K562 (cell line): ENCODE measurements at regions not wholly inside any gene's neighbourhood (a gene's known extent, or its start where the extent isn't known, plus 50 kb on each side); places are given as distances from the start of the nearest gene placed in this dataset.

Experiments used
- ATF7 ChIP-seq: fragments of 450-650 bp; IDR thresholded peaks from 2 replicates; pipeline ENCODE4 v1.7.1; 2014; ENCODE audit warnings: mild to moderate bottlenecking, moderate library complexity
- C11orf30 ChIP-seq: fragments of 450-650 bp; IDR thresholded peaks from 2 replicates; pipeline ENCODE4 v1.6.1; 2016; ENCODE audit warnings: low read depth, mild to moderate bottlenecking
- CSDE1 ChIP-seq, 2 experiments: fragments of 450-650 bp; IDR thresholded peaks; 2 replicates each; pipeline ENCODE4 v1.6.1; 2016; ENCODE audit warnings: mild to moderate bottlenecking in 1 of 2
- ETV1 ChIP-seq: fragments of 450-650 bp; conservative IDR thresholded peaks from 2 replicates; pipeline ENCODE4 v1.6.1; 2016; ENCODE audit warnings: missing genetic modification characterization, control low read depth, low read depth, missing compliant biosample characterization
- JUNB ChIP-seq: fragments of 450-650 bp; formaldehyde crosslinking; conservative IDR thresholded peaks from 2 replicates; pipeline ENCODE4 v1.4.0; 2020; ENCODE audit warnings: mild to moderate bottlenecking
- KAT7 ChIP-seq: sonication (generic); formaldehyde crosslinking; IDR thresholded peaks from 2 replicates; pipeline ENCODE4 v1.8.0; 2022; ENCODE audit warnings: missing genetic modification reagents, mild to moderate bottlenecking, borderline replicate concordance
- NFRKB ChIP-seq: fragments of 450-650 bp; IDR thresholded peaks from 2 replicates; pipeline ENCODE4 v1.6.1; 2016; ENCODE audit warnings: low read depth
- POLR2AphosphoS5 ChIP-seq: IDR thresholded peaks from 2 replicates; pipeline ENCODE4 v1.6.1; 2011; ENCODE audit warnings: mild to moderate bottlenecking, low read depth, low read length, moderate library complexity; ENCODE audit not compliant: control insufficient read depth, insufficient read depth
- RBM34 ChIP-seq: fragments of 200-400 bp; formaldehyde crosslinking; IDR thresholded peaks from 2 replicates; pipeline ENCODE4 v1.6.1; 2018; ENCODE audit warnings: low read length, borderline replicate concordance; ENCODE audit not compliant: insufficient read depth
- SMAD2 ChIP-seq: fragments of 150-350 bp; IDR thresholded peaks from 2 replicates; pipeline ENCODE4 v1.6.1; 2014; ENCODE audit warnings: low read depth, mild to moderate bottlenecking, low read length
- TCFL5 ChIP-seq: fragments of 250-450 bp; sonication (Bioruptor Pico); conservative IDR thresholded peaks from 2 replicates; pipeline ENCODE4 v1.6.1; 2021; ENCODE audit warnings: mild to moderate bottlenecking, moderate library complexity, matching md5 sums
- ZBTB17 ChIP-seq: fragments of 450-650 bp; formaldehyde crosslinking; IDR thresholded peaks from 2 replicates; pipeline ENCODE4 v1.4.0; 2020; ENCODE audit warnings: mild to moderate bottlenecking
- ZFP36 ChIP-seq: fragments of 150-350 bp; IDR thresholded peaks from 2 replicates; pipeline ENCODE4 v1.6.1; 2018; ENCODE audit warnings: low read length, low read depth; ENCODE audit not compliant: partially characterized antibody
- ZKSCAN3 ChIP-seq: fragments of 250-450 bp; sonication (Bioruptor Pico); IDR thresholded peaks from 2 replicates; pipeline ENCODE4 v1.4.0; 2020
- ZNF184 ChIP-seq: sonication (generic); formaldehyde crosslinking; IDR thresholded peaks from 2 replicates; pipeline ENCODE4 v1.5.0; 2020; ENCODE audit warnings: missing genetic modification reagents
- ZNF197 ChIP-seq: fragments of 200-800 bp; sonication (Bioruptor generic); IDR thresholded peaks from 2 replicates; pipeline ENCODE4 v1.6.1; 2016; ENCODE audit warnings: low read depth, missing genetic modification characterization, missing compliant biosample characterization
- ZNF311 ChIP-seq: fragments of 250-450 bp; sonication (Bioruptor Pico); IDR thresholded peaks from 2 replicates; pipeline ENCODE4 v1.4.0; 2020; ENCODE audit warnings: mild to moderate bottlenecking, moderate library complexity
- ZNF384 ChIP-seq: IDR thresholded peaks from 2 replicates; pipeline ENCODE4 v1.6.1; 2012; ENCODE audit warnings: low read depth, low read length, improper control_type of control experiment
- ZNF41 ChIP-seq: fragments of 250-450 bp; sonication (Bioruptor Pico); conservative IDR thresholded peaks from 2 replicates; pipeline ENCODE4 v1.4.0; 2020; ENCODE audit warnings: mild to moderate bottlenecking
- ZNF75A ChIP-seq: fragments of 450-650 bp; formaldehyde crosslinking; IDR thresholded peaks from 2 replicates; pipeline ENCODE4 v1.4.0; 2020; ENCODE audit warnings: mild to moderate bottlenecking
- TF ChIP-seq, protein P1 (sequence below): fragments of 450-650 bp; IDR thresholded peaks from 2 replicates; pipeline ENCODE4 v1.6.1; 2018; ENCODE audit not compliant: partially characterized antibody
- TF ChIP-seq, protein P2 (sequence below), 2 experiments: fragments of 450-650 bp; IDR thresholded peaks; 2 replicates each; pipeline ENCODE4 v1.6.1; 2016
- TF ChIP-seq, protein P3 (sequence below): fragments of 250-450 bp; sonication (Bioruptor Pico); IDR thresholded peaks from 2 replicates; pipeline ENCODE4 v1.8.0; 2022; ENCODE audit warnings: inconsistent platforms, mild to moderate bottlenecking, moderate library complexity, borderline replicate concordance

DNA sequence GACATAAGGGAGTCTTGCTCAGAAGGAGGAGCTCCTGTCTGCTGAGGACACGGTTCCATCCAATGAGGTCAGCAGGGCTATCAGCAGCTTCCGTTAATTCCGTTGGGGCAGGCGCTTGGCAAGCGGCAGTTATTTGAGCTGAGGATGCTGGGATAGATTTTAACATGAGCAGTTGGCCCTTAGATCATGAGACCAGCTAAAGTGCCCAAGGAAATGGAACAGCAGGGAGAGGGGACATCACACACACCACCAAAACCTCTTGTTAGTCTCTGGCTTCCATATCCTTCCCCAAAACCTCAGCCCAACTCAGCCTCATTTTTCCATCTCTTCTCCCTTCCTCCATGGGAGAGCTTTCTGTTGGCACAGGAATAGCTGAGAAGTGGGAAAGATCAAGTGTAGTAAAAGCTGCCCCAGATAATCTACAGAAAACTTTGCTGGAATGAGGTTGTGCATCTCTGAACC is 138.7 kb upstream of the PZP start (continued):
- TF ChIP-seq SMAD2, result no peak
- no peak for TF ChIP-seq TCFL5
- TF ChIP-seq ETV1 (tag), result peak; percentile 55; the same call in 1 of the 2 replicates
- TF ChIP-seq ZNF197, result peak; percentile 65
- TF ChIP-seq ZKSCAN3 (CRISPR knock-in tag), result no peak
- no peak for TF ChIP-seq ZNF384
- TF ChIP-seq, protein P1, sequence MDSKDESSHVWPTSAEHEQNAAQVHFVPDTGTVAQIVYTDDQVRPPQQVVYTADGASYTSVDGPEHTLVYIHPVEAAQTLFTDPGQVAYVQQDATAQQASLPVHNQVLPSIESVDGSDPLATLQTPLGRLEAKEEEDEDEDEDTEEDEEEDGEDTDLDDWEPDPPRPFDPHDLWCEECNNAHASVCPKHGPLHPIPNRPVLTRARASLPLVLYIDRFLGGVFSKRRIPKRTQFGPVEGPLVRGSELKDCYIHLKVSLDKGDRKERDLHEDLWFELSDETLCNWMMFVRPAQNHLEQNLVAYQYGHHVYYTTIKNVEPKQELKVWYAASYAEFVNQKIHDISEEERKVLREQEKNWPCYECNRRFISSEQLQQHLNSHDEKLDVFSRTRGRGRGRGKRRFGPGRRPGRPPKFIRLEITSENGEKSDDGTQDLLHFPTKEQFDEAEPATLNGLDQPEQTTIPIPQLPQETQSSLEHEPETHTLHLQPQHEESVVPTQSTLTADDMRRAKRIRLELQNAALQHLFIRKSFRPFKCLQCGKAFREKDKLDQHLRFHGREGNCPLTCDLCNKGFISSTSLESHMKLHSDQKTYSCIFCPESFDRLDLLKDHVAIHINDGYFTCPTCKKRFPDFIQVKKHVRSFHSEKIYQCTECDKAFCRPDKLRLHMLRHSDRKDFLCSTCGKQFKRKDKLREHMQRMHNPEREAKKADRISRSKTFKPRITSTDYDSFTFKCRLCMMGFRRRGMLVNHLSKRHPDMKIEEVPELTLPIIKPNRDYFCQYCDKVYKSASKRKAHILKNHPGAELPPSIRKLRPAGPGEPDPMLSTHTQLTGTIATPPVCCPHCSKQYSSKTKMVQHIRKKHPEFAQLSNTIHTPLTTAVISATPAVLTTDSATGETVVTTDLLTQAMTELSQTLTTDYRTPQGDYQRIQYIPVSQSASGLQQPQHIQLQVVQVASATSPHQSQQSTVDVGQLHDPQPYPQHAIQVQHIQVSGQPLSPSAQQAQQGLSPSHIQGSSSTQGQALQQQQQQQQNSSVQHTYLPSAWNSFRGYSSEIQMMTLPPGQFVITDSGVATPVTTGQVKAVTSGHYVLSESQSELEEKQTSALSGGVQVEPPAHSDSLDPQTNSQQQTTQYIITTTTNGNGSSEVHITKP, result no peak
- TF ChIP-seq RBM34, result no peak
- TF ChIP-seq C11orf30, result no peak
- TF ChIP-seq ATF7, result no peak
- TF ChIP-seq NFRKB, result peak; percentile 42; the same call in 1 of the 2 replicates
- TF ChIP-seq, protein P2, sequence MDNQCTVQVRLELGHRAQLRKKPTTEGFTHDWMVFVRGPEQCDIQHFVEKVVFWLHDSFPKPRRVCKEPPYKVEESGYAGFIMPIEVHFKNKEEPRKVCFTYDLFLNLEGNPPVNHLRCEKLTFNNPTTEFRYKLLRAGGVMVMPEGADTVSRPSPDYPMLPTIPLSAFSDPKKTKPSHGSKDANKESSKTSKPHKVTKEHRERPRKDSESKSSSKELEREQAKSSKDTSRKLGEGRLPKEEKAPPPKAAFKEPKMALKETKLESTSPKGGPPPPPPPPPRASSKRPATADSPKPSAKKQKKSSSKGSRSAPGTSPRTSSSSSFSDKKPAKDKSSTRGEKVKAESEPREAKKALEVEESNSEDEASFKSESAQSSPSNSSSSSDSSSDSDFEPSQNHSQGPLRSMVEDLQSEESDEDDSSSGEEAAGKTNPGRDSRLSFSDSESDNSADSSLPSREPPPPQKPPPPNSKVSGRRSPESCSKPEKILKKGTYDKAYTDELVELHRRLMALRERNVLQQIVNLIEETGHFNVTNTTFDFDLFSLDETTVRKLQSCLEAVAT (IDR thresholded peaks at IDR 0.05), result no peak
- no peak for TF ChIP-seq CSDE1 (IDR thresholded peaks at IDR 0.05)
- TF ChIP-seq ZBTB17, result no peak
- TF ChIP-seq ZNF184, result no peak
- peak; percentile 53 for TF ChIP-seq ZNF311 (CRISPR knock-in tag)
- no peak for TF ChIP-seq JUNB (CRISPR knock-in tag)
- TF ChIP-seq ZFP36, result no peak
- TF ChIP-seq POLR2AphosphoS5, result no peak
- TF ChIP-seq ZNF41, result 0 out of 2 replicates have a peak, but pooled peaks have one; percentile 19
- TF ChIP-seq, protein P3, sequence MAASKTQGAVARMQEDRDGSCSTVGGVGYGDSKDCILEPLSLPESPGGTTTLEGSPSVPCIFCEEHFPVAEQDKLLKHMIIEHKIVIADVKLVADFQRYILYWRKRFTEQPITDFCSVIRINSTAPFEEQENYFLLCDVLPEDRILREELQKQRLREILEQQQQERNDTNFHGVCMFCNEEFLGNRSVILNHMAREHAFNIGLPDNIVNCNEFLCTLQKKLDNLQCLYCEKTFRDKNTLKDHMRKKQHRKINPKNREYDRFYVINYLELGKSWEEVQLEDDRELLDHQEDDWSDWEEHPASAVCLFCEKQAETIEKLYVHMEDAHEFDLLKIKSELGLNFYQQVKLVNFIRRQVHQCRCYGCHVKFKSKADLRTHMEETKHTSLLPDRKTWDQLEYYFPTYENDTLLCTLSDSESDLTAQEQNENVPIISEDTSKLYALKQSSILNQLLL, result no peak
- TF ChIP-seq KAT7 (CRISPR knock-in tag), result no peak
- TF ChIP-seq ZNF75A, result no peak
